ENCODE measurements at regions not wholly inside any gene's neighbourhood (a gene's known extent, or its start where the extent isn't known, plus 50 kb on each side); places are given as distances from the start of the nearest gene placed in this dataset.

DNA sequence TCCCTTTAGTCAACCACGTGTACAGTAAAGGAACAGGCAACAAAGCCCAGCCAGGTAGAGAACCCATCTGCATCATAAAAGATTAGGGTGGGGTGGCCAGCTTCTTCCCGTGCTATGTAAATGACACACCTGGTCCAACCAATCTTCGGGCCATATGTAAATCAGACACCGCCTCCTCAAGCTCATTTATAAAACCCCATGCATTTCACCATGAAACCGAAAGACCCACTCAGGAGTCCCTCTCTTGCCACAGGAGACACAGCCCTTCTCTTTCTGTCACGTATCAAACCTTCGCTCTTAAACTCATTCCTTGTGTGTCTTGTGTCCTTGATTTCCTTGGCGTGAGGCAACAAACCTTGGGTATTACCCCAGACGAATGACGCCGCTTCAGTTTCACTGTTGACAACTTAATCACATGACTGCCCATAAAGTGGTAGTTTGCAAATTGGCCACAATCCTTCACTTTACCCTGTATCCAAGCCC is 59.8 kb upstream of the TBPL2 start:
- intact Hi-C loops (cut with micrococcal nuclease) = no loop called here
- Mint-ChIP-seq H3K9me3 (no peaks in the 10 kb centered on the region), H3K36me3 (no peaks in the 10 kb centered on the region), H3K4me3 (no peak overlapping the region), H3K27ac (no peak overlapping the region), H3K4me1 (no peaks in the 10 kb centered on the region), H3K27me3 (peaks cover 15 to 18% of the 10 kb centered on the region in 2 donors)
- ChIA-PET CTCF (ENCODE audit: partially characterized antibody) (no interaction called here), POLR2A (ENCODE audit: partially characterized antibody) (no interaction called here)
- H3K9me3 ChIP-seq (ENCODE audit: control insufficient read depth in 1 of 2, low read length in 2 of 2) = no peaks in the 10 kb centered on the region
- no peak overlapping the region for H3K4me3 ChIP-seq (ENCODE audit: low read length in 2 of 2)
- H3K4me1 ChIP-seq (ENCODE audit: insufficient read depth, low read length) = no peaks in the 10 kb centered on the region
- no peaks in the 10 kb centered on the region for H3K36me3 ChIP-seq (ENCODE audit: insufficient read depth, low read length)
- H3K27me3 ChIP-seq (ENCODE audit: insufficient read depth, low read length) = no peaks in the 10 kb centered on the region
- no peak for DNase-seq
- no peak overlapping the region for H3K27ac ChIP-seq (ENCODE audit: low read depth, low read length)

DNA sequence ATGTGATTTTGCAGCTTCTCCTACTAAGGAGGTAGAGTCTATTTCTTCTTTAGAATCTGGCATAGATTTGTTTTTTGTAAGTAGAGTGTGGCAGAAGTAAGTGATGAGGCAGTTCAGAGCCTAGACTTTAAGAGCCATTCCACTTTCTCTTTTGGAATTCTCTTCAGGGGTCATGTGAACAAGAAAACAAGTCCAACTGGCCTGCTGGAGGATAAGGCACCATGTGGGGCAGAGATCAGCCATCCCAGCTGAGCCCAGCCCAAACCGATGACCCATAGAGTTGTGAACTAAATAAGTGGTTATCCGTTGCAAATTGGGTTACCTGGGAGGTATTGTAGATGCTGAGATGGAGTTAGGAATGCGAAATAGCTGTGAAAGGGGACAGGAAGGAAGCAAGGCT is 60.3 kb upstream of the TBPL2 start:
- Mint-ChIP-seq H3K27ac (no peak overlapping the region), H3K4me3 (no peak overlapping the region), H3K27me3 (peaks cover 15 to 18% of the 10 kb centered on the region in 2 donors), H3K36me3 (no peaks in the 10 kb centered on the region), H3K9me3 (no peaks in the 10 kb centered on the region), H3K4me1 (no peaks in the 10 kb centered on the region)
- Histone ChIP-seq H3K4me3 (ENCODE audit: low read length in 2 of 2) (no peak overlapping the region), H3K4me1 (ENCODE audit: insufficient read depth, low read length) (no peaks in the 10 kb centered on the region), H3K27me3 (ENCODE audit: insufficient read depth, low read length) (no peaks in the 10 kb centered on the region), H3K27ac (ENCODE audit: low read depth, low read length) (no peak overlapping the region), H3K36me3 (ENCODE audit: insufficient read depth, low read length) (no peaks in the 10 kb centered on the region), H3K9me3 (ENCODE audit: control insufficient read depth in 1 of 2, low read length in 2 of 2) (no peaks in the 10 kb centered on the region)
- DNase-seq = no peak
- ChIA-PET POLR2A (ENCODE audit: partially characterized antibody) (no interaction called here), CTCF (ENCODE audit: partially characterized antibody) (no interaction called here)
- intact Hi-C loops (cut with micrococcal nuclease) = no loop called here

DNA sequence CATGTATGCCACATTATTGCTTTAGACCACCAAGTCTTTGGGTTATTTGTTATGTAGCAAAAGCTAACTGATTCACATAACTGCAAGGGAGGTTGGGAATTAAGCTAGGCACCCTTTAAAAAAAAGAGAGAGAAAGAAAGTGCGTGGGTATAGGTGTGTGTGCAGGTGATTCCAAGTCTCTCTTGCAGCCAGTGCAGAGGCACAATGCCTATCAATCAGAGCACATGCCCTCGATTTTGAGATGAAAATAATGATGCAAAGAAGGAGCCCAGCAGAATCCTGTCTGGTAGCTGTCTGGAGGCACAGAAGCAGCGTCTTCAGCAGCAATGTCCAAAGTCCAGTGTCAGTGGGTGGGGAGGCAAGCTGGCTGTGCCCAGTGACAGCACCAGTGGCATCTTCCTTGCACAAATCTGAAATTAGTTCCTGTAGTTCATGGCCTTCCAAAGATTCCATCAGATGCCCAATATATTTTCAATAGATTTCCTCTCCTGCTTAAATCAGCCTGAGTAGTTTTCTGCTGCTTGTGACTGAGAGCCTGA is 62.4 kb upstream of the TBPL2 start:
- H3K27ac Mint-ChIP-seq = no peak overlapping the region
- ChIA-PET POLR2A (ENCODE audit: partially characterized antibody) (no interaction called here), CTCF (ENCODE audit: partially characterized antibody) (no interaction called here)
- intact Hi-C loops (cut with micrococcal nuclease) = no loop called here
- Histone ChIP-seq H3K9me3 (ENCODE audit: control insufficient read depth in 1 of 2, low read length in 2 of 2) (no peaks in the 10 kb centered on the region), H3K36me3 (ENCODE audit: insufficient read depth, low read length) (no peaks in the 10 kb centered on the region), H3K27ac (ENCODE audit: low read depth, low read length) (no peak overlapping the region), H3K27me3 (ENCODE audit: insufficient read depth, low read length) (no peaks in the 10 kb centered on the region), H3K4me1 (ENCODE audit: insufficient read depth, low read length) (no peaks in the 10 kb centered on the region), H3K4me3 (ENCODE audit: low read length in 2 of 2) (no peak overlapping the region)
- no peak overlapping the region for H3K4me3 Mint-ChIP-seq
- no peaks in the 10 kb centered on the region for H3K9me3 Mint-ChIP-seq
- H3K4me1 Mint-ChIP-seq = no peaks in the 10 kb centered on the region
- peaks cover 9 to 18% of the 10 kb centered on the region in 2 donors for H3K27me3 Mint-ChIP-seq
- DNase-seq = no peak
- H3K36me3 Mint-ChIP-seq = no peaks in the 10 kb centered on the region

DNA sequence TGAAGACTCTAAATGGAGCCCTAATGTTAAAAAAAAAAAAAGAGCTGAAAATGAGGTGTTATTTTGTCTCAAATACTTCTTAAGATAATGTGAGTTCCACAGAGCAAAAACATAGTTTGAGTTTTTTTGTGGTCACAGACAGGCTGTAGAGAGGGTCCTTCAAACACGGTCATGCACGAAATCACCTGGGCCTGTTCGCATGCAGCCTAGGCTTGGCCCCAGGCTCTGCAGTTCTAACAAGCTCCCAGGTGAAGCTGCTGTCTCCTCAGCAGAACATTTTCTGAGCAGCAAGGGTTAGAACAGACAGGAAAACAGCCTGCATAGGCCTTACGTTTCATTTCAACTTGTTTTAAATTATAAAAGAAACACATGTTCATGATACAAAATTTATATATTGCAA is 65.4 kb upstream of the TBPL2 start:
- no peaks in the 10 kb centered on the region for H3K27me3 ChIP-seq (ENCODE audit: insufficient read depth, low read length)
- ChIA-PET POLR2A (ENCODE audit: partially characterized antibody) (no interaction called here), CTCF (ENCODE audit: partially characterized antibody) (no interaction called here)
- Mint-ChIP-seq H3K27ac (no peak overlapping the region), H3K27me3 (peaks cover under 1 to 3% of the 10 kb centered on the region in 2 donors), H3K36me3 (no peaks in the 10 kb centered on the region), H3K9me3 (peaks cover 0 to under 1% (median 0%) of the 10 kb centered on the region in 8 donors), H3K4me1 (no peaks in the 10 kb centered on the region), H3K4me3 (no peak overlapping the region)
- no peaks in the 10 kb centered on the region for H3K4me1 ChIP-seq (ENCODE audit: insufficient read depth, low read length)
- no peak for DNase-seq
- no peaks in the 10 kb centered on the region for H3K9me3 ChIP-seq (ENCODE audit: control insufficient read depth in 1 of 2, low read length in 2 of 2)
- no peaks in the 10 kb centered on the region for H3K36me3 ChIP-seq (ENCODE audit: insufficient read depth, low read length)
- no peak overlapping the region for H3K27ac ChIP-seq (ENCODE audit: low read depth, low read length)
- no peak overlapping the region for H3K4me3 ChIP-seq (ENCODE audit: low read length in 2 of 2)
- intact Hi-C loops (cut with micrococcal nuclease) = no loop called here

DNA sequence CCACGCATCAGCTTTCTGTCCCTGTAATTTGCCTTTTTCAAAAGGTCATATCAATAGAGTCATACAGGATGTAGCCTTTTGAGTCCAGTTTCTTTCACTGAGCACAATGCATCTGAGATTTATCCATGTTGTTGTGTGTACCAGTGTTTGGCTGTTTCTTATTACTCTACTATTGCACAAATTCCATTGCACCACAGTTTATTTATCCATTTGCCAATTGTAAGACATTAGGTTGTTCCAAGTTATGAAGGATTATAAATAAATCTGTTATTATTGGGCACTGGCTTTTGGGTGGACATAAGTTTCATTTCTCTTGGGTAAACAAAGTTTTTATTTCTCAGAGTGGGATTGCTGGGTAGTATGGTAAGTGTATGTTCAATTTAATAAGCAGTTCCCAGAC is 68.3 kb upstream of the TBPL2 start:
- Histone ChIP-seq H3K4me3 (ENCODE audit: low read length in 2 of 2) (no peak overlapping the region), H3K36me3 (ENCODE audit: insufficient read depth, low read length) (no peaks in the 10 kb centered on the region), H3K27ac (ENCODE audit: low read depth, low read length) (no peak overlapping the region), H3K9me3 (ENCODE audit: control insufficient read depth in 1 of 2, low read length in 2 of 2) (no peaks in the 10 kb centered on the region), H3K27me3 (ENCODE audit: insufficient read depth, low read length) (no peaks in the 10 kb centered on the region), H3K4me1 (ENCODE audit: insufficient read depth, low read length) (no peaks in the 10 kb centered on the region)
- H3K4me3 Mint-ChIP-seq = no peak overlapping the region
- H3K27ac Mint-ChIP-seq = no peak overlapping the region
- ChIA-PET POLR2A (ENCODE audit: partially characterized antibody) (no interaction called here), CTCF (ENCODE audit: partially characterized antibody) (no interaction called here)
- intact Hi-C loops (cut with micrococcal nuclease) = no loop called here
- DNase-seq = no peak
- H3K36me3 Mint-ChIP-seq = no peaks in the 10 kb centered on the region
- no peaks in the 10 kb centered on the region for H3K27me3 Mint-ChIP-seq
- H3K9me3 Mint-ChIP-seq = peaks cover 0 to 1% (median 0%) of the 10 kb centered on the region in 8 donors
- no peaks in the 10 kb centered on the region for H3K4me1 Mint-ChIP-seq

DNA sequence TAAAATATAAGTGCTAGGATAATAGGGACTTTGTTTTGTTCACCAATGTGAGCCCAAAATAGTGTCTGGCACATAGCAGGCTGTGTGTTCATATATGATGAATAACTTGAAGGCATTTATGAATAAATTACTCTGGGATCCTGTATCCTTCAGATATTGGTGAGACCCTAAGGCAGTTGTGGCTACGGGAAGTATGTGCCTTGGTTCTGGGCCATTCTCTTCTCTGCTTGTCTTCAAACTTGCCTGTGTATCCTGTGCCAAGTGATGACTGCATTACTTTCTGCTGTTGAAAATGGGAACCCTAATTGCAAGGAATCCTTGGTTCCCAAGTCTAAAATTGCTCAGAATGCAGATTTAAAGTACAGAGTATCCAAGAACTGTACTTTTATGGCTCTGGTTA is 67.6 kb upstream of the KTN1 start:
- Histone ChIP-seq H3K4me1 (ENCODE audit: insufficient read depth, low read length) (no peaks in the 10 kb centered on the region), H3K36me3 (ENCODE audit: insufficient read depth, low read length) (no peaks in the 10 kb centered on the region), H3K9me3 (ENCODE audit: control insufficient read depth in 1 of 2, low read length in 2 of 2) (no peaks in the 10 kb centered on the region), H3K4me3 (ENCODE audit: low read length in 2 of 2) (no peak overlapping the region), H3K27ac (ENCODE audit: low read depth, low read length) (no peak overlapping the region), H3K27me3 (ENCODE audit: insufficient read depth, low read length) (no peaks in the 10 kb centered on the region)
- CTCF ChIA-PET (ENCODE audit: partially characterized antibody) = no interaction called here
- no peaks in the 10 kb centered on the region for H3K4me1 Mint-ChIP-seq
- intact Hi-C loops (cut with micrococcal nuclease) = no loop called here
- peaks cover 0 to 1% (median 0%) of the 10 kb centered on the region in 8 donors for H3K9me3 Mint-ChIP-seq
- H3K4me3 Mint-ChIP-seq = no peak overlapping the region
- POLR2A ChIA-PET (ENCODE audit: partially characterized antibody) = no interaction called here
- DNase-seq = no peak
- H3K27ac Mint-ChIP-seq = no peak overlapping the region
- H3K36me3 Mint-ChIP-seq = no peaks in the 10 kb centered on the region
- H3K27me3 Mint-ChIP-seq = peaks cover 0 to 5% of the 10 kb centered on the region in 2 donors

DNA sequence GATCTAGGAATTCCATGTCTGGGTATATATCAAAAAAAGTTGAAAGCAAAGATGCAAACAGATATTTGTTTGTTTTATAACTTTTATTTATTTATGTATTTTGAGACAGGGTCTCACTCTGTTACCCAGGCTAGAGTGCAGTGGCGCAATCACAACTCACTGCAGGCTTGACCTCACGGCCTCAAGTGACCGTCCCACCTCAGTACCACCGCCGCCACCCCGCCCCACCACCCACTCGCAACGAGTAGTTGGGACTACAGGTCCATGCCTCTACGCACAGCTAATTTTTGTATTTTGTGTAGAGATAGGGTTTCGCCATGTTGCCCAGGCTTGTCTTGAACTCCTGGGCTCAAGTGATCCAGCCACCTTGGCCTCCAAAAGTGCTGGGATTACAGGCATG is 66.5 kb upstream of the KTN1 start:
- H3K27me3 ChIP-seq (ENCODE audit: insufficient read depth, low read length) = no peaks in the 10 kb centered on the region
- Mint-ChIP-seq H3K4me1 (no peaks in the 10 kb centered on the region), H3K9me3 (peaks cover 0 to 2% (median 0%) of the 10 kb centered on the region in 8 donors), H3K27me3 (peaks cover 0 to 5% of the 10 kb centered on the region in 2 donors), H3K4me3 (no peak overlapping the region), H3K27ac (no peak overlapping the region), H3K36me3 (no peaks in the 10 kb centered on the region)
- no peak overlapping the region for H3K4me3 ChIP-seq (ENCODE audit: low read length in 2 of 2)
- ChIA-PET CTCF (ENCODE audit: partially characterized antibody) (no interaction called here), POLR2A (ENCODE audit: partially characterized antibody) (no interaction called here)
- H3K4me1 ChIP-seq (ENCODE audit: insufficient read depth, low read length) = no peaks in the 10 kb centered on the region
- H3K9me3 ChIP-seq (ENCODE audit: control insufficient read depth in 1 of 2, low read length in 2 of 2) = no peaks in the 10 kb centered on the region
- H3K36me3 ChIP-seq (ENCODE audit: insufficient read depth, low read length) = no peaks in the 10 kb centered on the region
- intact Hi-C loops (cut with micrococcal nuclease) = no loop called here
- H3K27ac ChIP-seq (ENCODE audit: low read depth, low read length) = no peak overlapping the region
- no peak for DNase-seq

All from CD4-positive, alpha-beta memory T cell (primary cell).